GM18499 (cell line): ENCODE measurements at regions not wholly inside any gene's neighbourhood (a gene's known extent, or its start where the extent isn't known, plus 50 kb on each side); places are given as distances from the start of the nearest gene placed in this dataset.
"Not testable (repeated sequence)": the region's sequence is repeated elsewhere in the genome, so short reads cannot be mapped to it uniquely, and the experiment has no call there.

Experiments used
- ATAC-seq: cut with Tn5 transposase; IDR thresholded peaks from one replicate; pipeline ENCODE4 v1.9.1; 2021; ENCODE audit warnings: moderate number of reproducible peaks; ENCODE audit not compliant: insufficient read depth, unreplicated experiment

DNA sequence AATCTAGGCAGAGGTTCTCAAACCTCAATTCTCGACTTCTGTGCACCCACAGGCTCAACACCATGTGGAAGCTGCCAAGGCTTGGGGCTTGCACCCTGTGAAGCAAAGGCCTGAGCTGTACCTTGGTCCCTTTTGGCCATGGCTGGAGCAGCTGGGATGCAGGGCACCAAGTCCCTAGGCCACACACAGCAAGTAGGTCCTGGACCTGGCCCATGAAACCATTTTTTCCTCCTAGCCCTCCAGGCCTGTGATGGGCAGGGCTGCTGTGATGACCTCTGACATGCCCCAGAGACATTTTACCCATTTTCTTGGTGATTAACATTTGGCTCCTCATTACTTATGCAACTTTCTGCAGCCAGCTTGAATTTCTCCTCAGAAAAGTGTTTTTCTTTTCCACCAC, 146.7 kb downstream of the RASEF start:
- not testable (repeated sequence) for ATAC-seq

DNA sequence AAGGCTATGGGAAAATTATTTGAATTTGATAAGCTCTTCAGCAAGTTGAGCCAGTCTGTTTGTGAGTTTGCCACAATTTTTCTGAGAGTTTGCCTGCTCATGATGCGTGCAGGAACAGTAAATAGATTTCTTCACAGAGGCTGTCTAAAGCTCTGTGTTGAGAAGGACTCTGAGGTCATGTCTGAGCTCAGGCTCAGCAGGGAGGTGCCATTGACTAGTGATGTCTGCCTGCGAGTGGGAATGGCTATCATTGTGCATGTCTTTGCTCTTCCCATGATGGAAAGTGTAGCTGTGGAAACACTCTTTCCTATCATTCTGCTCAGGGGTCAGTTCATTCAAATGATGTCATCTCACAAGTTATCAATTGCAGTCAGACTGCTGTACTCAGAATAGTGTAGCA, 142.8 kb downstream of the RASEF start:
- no peak for ATAC-seq

DNA sequence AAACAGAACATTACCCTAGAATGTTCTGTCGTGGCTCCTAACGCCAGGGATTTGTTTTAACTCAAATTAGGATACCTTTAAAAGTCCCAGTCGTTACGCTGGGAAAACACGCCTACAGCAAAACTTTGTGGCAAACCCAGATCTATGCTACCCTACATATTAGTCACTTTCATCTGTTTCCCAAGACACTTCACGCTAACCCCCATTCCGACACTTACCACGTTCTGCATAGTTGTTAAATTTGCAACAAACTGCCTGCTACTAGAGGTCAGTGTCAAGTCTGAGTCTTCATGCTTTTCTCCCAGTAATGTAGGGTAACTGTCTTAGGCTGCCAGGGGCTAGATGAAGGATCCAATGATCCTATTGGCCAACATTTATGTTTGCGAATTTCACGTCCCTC, 140.3 kb downstream of the RASEF start:
- no peak for ATAC-seq

DNA sequence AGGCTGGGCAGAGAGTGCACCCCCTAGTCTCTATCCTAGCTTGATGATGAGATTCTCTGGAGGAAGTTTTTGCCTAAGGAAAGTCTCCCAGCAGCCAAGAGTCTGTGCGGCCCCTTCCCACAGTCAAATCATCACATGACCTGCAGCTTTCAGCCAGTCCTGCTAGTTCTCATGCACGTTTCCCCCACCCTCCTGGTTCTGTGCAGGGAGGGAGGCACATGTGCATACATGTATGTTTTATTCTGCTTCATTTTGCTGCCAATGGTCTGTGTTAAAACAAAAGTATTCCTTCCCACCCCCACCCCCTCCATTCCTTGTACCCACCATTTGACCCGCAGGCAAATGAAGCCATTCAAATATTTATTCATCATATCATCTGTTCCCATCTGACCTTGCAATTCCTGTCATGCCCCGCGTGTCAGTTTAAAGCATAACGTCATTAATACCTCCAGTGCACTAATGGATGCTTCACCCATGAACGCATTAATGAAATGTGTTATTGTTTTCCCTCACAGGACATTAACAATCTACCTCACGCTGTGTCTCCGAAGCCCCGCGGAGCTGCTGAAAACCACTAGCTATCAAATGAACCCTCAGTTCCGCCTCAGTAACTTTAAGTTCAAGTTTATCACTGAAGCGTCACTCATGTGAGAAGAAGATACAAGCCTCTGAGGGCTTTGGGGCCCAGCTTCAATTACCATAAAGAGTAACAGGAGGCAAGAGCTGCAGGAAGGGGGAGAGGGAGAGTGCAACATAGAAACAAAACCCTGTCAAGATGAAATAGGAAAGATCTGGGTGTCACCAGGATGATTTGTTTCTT, 139.6 kb downstream of the RASEF start:
- no peak for ATAC-seq

DNA sequence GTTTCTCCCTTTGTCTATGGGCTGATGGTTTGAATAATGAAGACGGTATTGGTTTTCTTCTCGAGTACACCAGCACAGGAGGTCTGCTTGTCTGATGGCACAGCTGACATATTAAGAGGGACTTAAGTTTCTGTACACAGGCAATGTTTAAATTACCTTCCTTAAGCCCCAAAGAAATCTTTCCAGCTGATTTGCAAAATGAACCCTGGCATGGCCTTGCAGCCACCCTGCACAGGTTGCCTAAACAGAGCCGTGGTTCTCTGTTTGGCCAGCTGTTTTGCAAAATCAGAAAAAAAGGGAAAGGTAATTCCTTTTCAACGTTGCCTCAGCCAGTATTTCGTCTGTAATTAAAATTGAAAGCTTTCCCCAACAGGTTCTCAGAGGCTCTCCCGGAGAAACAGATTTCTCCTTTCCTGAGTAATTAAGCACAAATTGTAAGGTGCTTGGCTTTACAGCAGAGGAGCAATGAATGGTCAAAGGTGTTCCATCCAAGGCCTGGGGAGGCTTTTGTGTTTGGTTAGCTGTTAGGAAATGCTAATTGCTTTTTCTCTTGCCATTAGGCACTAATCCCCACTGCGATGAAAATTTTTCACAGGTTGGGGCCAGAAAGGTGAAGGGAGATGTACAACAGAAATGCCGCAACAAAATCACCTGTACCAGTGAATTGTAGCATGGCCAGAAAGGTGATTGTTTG, 138.9 kb downstream of the RASEF start:
- ATAC-seq = no peak
